GM23338 (cell line): ENCODE measurements at regions not wholly inside any gene's neighbourhood (a gene's known extent, or its start where the extent isn't known, plus 50 kb on each side); places are given as distances from the start of the nearest gene placed in this dataset.
A peak's percentile ranks its signal among the peaks of the same experiment; 100 is the strongest.

Experiments used
- ATAC-seq: fragments of 200-7000 bp; cut with Tn5 transposase; 3 replicates; pipeline ENCODE4 v1.9.1; 2020
- DNase-seq: peaks from one replicate; pipeline ENCODE4 v3.0.0-alpha.2; 2015; ENCODE audit warnings: low spot score
- H2AFZ ChIP-seq: fragments of 200-600 bp; sonication (generic); 2 replicates; pipeline ENCODE4 v1.8.0; 2016; ENCODE audit warnings: antibody characterized with exemption, mild to moderate bottlenecking, moderate library complexity
- H3F3A ChIP-seq: fragments of 200-600 bp; sonication (generic); replicated peaks from 2 replicates; pipeline ENCODE4 v1.8.0; 2017; ENCODE audit warnings: antibody characterized with exemption, mixed run types, low read depth
- H3K27ac ChIP-seq: fragments of 200-600 bp; sonication (generic); 2 replicates; pipeline ENCODE4 v1.6.1; 2016; ENCODE audit warnings: low read depth
- H3K27me3 ChIP-seq: fragments of 200-600 bp; sonication (generic); 2 replicates; pipeline ENCODE4 v1.8.0; 2016; ENCODE audit warnings: mild to moderate bottlenecking, mixed run types, moderate library complexity; ENCODE audit not compliant: insufficient read depth
- H3K36me3 ChIP-seq: fragments of 200-600 bp; sonication (generic); 2 replicates; pipeline ENCODE4 v1.8.0; 2016; ENCODE audit warnings: mild to moderate bottlenecking; ENCODE audit not compliant: insufficient read depth
- H3K4me1 ChIP-seq: fragments of 200-600 bp; sonication (generic); 2 replicates; pipeline ENCODE4 v1.8.0; 2016; ENCODE audit warnings: mild to moderate bottlenecking, moderate library complexity; ENCODE audit not compliant: insufficient read depth
- H3K4me2 ChIP-seq: fragments of 200-600 bp; sonication (generic); 2 replicates; pipeline ENCODE4 v1.7.1; 2017; ENCODE audit warnings: mixed run types
- H3K4me3 ChIP-seq: fragments of 200-600 bp; sonication (generic); 2 replicates; pipeline ENCODE4 v1.6.1; 2016; ENCODE audit warnings: mixed run types
- H3K79me2 ChIP-seq: fragments of 200-600 bp; sonication (generic); replicated peaks from 2 replicates; pipeline ENCODE4 v1.8.0; 2017; ENCODE audit warnings: mild to moderate bottlenecking; ENCODE audit not compliant: insufficient read depth
- H3K9me2 ChIP-seq: fragments of 200-600 bp; sonication (generic); 2 replicates; pipeline ENCODE4 v1.8.0; 2017; ENCODE audit not compliant: insufficient read depth
- H4K20me1 ChIP-seq: fragments of 200-600 bp; sonication (generic); replicated peaks from 2 replicates; pipeline ENCODE4 v1.8.0; 2017; ENCODE audit warnings: mild to moderate bottlenecking; ENCODE audit not compliant: insufficient read depth
- H3K27ac Mint-ChIP-seq: 2 replicates; pipeline ENCODE4 v1.8.0; 2020; ENCODE audit warnings: inconsistent platforms, mild to moderate bottlenecking, moderate library complexity, mixed read lengths
- H3K27me3 Mint-ChIP-seq: 3 replicates; pipeline ENCODE4 v1.8.0; 2022; ENCODE audit warnings: low read depth, mild to moderate bottlenecking, moderate library complexity, mixed read lengths, inconsistent platforms; ENCODE audit not compliant: insufficient read depth, poor library complexity
- H3K36me3 Mint-ChIP-seq: 3 replicates; pipeline ENCODE4 v1.8.0; 2021; ENCODE audit warnings: low read depth, mild to moderate bottlenecking, inconsistent platforms, moderate library complexity, mixed read lengths
- H3K4me1 Mint-ChIP-seq: 3 replicates; pipeline ENCODE4 v1.8.0; 2020; ENCODE audit warnings: mild to moderate bottlenecking, inconsistent platforms, mixed read lengths
- H3K4me3 Mint-ChIP-seq: 3 replicates; pipeline ENCODE4 v1.8.0; 2021; ENCODE audit warnings: moderate library complexity, mild to moderate bottlenecking, inconsistent platforms, mixed read lengths
- H3K9me3 Mint-ChIP-seq: 3 replicates; pipeline ENCODE4 v1.8.0; 2020; ENCODE audit warnings: moderate library complexity, mild to moderate bottlenecking, inconsistent platforms, mixed read lengths
- ETS1 ChIP-seq: IDR thresholded peaks from 2 replicates; pipeline ENCODE4 v1.6.1; 2016; ENCODE audit warnings: antibody characterized with exemption
- EZH2phosphoT487 ChIP-seq: fragments of 200-600 bp; sonication (generic); IDR thresholded peaks from one replicate; pipeline ENCODE4 v1.8.1; 2018; ENCODE audit warnings: antibody characterized with exemption; ENCODE audit not compliant: unreplicated experiment
- JUNB ChIP-seq: IDR thresholded peaks from one replicate; pipeline ENCODE4 v1.6.1; 2016; ENCODE audit warnings: antibody characterized with exemption; ENCODE audit not compliant: unreplicated experiment
- NANOG ChIP-seq: IDR thresholded peaks from 2 replicates; pipeline ENCODE4 v1.6.1; 2016; ENCODE audit warnings: antibody characterized with exemption, borderline replicate concordance
- REST ChIP-seq: IDR thresholded peaks from one replicate; pipeline ENCODE4 v1.6.1; 2018; ENCODE audit warnings: antibody characterized with exemption; ENCODE audit not compliant: unreplicated experiment
- ZNF114 ChIP-seq: fragments of 250-450 bp; sonication (Bioruptor Pico); IDR thresholded peaks from 2 replicates; pipeline ENCODE4 v1.5.0; 2020; ENCODE audit warnings: mild to moderate bottlenecking, moderate library complexity
- ZNF331 ChIP-seq: fragments of 250-450 bp; sonication (Bioruptor Pico); IDR thresholded peaks from 2 replicates; pipeline ENCODE4 v1.5.0; 2020; ENCODE audit warnings: low read depth, mild to moderate bottlenecking, moderate library complexity
- ZNF462 ChIP-seq: fragments of 250-450 bp; sonication (Bioruptor Pico); IDR thresholded peaks from 2 replicates; pipeline ENCODE4 v1.5.0; 2020; ENCODE audit warnings: mild to moderate bottlenecking, moderate library complexity

GRCh38 chr5:173668910-173669309 is 52.5 kb upstream of the BOD1 start:
- peaks cover 44% of the 10 kb centered on the region for H3K4me1 Mint-ChIP-seq
- Histone ChIP-seq H3K27ac (peak overlapping the region; percentile 87), H3K36me3 (0 out of 2 replicates have a peak, but pooled peaks cover 3% of the 10 kb centered on the region), H2AFZ (no peak overlapping the region), H3F3A (peaks cover 35% of the 10 kb centered on the region), H4K20me1 (no peaks in the 10 kb centered on the region), H3K4me3 (no peak overlapping the region), H3K4me1 (peaks cover 43% of the 10 kb centered on the region), H3K79me2 (no peaks in the 10 kb centered on the region; the same call in 1 of the 2 replicates), H3K27me3 (no peaks in the 10 kb centered on the region), H3K4me2 (peak overlapping the region; percentile 3; the same call in 1 of the 2 replicates), H3K9me2 (peaks cover 10% of the 10 kb centered on the region)
- peaks cover 72% of the 10 kb centered on the region for H3K36me3 Mint-ChIP-seq
- H3K27ac Mint-ChIP-seq = peak overlapping the region; percentile 94
- no peak overlapping the region for H3K4me3 Mint-ChIP-seq
- peaks cover 69% of the 10 kb centered on the region for H3K9me3 Mint-ChIP-seq
- no peak for TF ChIP-seq NANOG
- TF ChIP-seq ZNF114 (CRISPR knock-in tag) = 0 out of 2 replicates have a peak, but pooled peaks have one; percentile 44
- DNase-seq (no peak), ATAC-seq (no peak)
- H3K27me3 Mint-ChIP-seq = peaks cover 29% of the 10 kb centered on the region

GRCh38 chr5:173669483-173669882 is 53.0 kb upstream of the BOD1 start:
- Histone ChIP-seq H4K20me1 (no peaks in the 10 kb centered on the region), H3F3A (peaks cover 35% of the 10 kb centered on the region), H3K27ac (peak overlapping the region; percentile 87), H3K4me3 (no peak overlapping the region), H3K79me2 (no peaks in the 10 kb centered on the region; the same call in 1 of the 2 replicates), H3K27me3 (no peaks in the 10 kb centered on the region), H3K4me1 (peaks cover 40% of the 10 kb centered on the region), H3K9me2 (peaks cover 10% of the 10 kb centered on the region), H2AFZ (no peak overlapping the region), H3K36me3 (0 out of 2 replicates have a peak, but pooled peaks cover 3% of the 10 kb centered on the region), H3K4me2 (peak overlapping the region; percentile 3)
- H3K4me1 Mint-ChIP-seq = peaks cover 46% of the 10 kb centered on the region
- H3K9me3 Mint-ChIP-seq = peaks cover 75% of the 10 kb centered on the region
- H3K36me3 Mint-ChIP-seq = peaks cover 77% of the 10 kb centered on the region
- H3K4me3 Mint-ChIP-seq = peak overlapping the region; percentile 13; the same call in 2 of the 3 replicates
- H3K27ac Mint-ChIP-seq = peak overlapping the region; percentile 94
- TF ChIP-seq JUNB (no peak), ZNF462 (CRISPR knock-in tag) (peak; percentile 33; the same call in 1 of the 2 replicates), REST (no peak), EZH2phosphoT487 (no peak), ETS1 (no peak), ZNF331 (CRISPR knock-in tag) (no peak)
- H3K27me3 Mint-ChIP-seq = peaks cover 30% of the 10 kb centered on the region
- DNase-seq = peak; percentile 34
- peak; percentile 65 for ATAC-seq
